ENCODE measurements at regions not wholly inside any gene's neighbourhood (a gene's known extent, or its start where the extent isn't known, plus 50 kb on each side); places are given as distances from the start of the nearest gene placed in this dataset.
"Not testable (repeated sequence)": the region's sequence is repeated elsewhere in the genome, so short reads cannot be mapped to it uniquely, and the experiment has no call there.

GRCh38 chr3:106104078-106104477 is 235.3 kb upstream of the CBLB start:
- no peak for DNase-seq (ENCODE audit: low spot score)
- no peak overlapping the region for H3K27ac ChIP-seq
- Mint-ChIP-seq H3K4me3 (no peak overlapping the region), H3K36me3 (peaks cover 1% of the 10 kb centered on the region), H3K9me3 (peaks cover 21% of the 10 kb centered on the region), H3K4me1 (no peaks in the 10 kb centered on the region), H3K27me3 (ENCODE audit: insufficient read depth, low read depth) (no peaks in the 10 kb centered on the region), H3K27ac (no peak overlapping the region)
- H3K27me3 ChIP-seq = no peaks in the 10 kb centered on the region
- no peak overlapping the region for H2AFZ ChIP-seq (replicated peaks)
- H3K36me3 ChIP-seq = no peaks in the 10 kb centered on the region
- H3F3A ChIP-seq (ENCODE audit: low read depth) = no peaks in the 10 kb centered on the region
- H3K9ac ChIP-seq = no peak overlapping the region
- H3K4me1 ChIP-seq = no peaks in the 10 kb centered on the region
- H3K4me2 ChIP-seq = no peak overlapping the region
- no peaks in the 10 kb centered on the region for H4K20me1 ChIP-seq (ENCODE audit: low read depth)
- H3K4me3 ChIP-seq = no peak overlapping the region
- TF ChIP-seq, protein P1, sequence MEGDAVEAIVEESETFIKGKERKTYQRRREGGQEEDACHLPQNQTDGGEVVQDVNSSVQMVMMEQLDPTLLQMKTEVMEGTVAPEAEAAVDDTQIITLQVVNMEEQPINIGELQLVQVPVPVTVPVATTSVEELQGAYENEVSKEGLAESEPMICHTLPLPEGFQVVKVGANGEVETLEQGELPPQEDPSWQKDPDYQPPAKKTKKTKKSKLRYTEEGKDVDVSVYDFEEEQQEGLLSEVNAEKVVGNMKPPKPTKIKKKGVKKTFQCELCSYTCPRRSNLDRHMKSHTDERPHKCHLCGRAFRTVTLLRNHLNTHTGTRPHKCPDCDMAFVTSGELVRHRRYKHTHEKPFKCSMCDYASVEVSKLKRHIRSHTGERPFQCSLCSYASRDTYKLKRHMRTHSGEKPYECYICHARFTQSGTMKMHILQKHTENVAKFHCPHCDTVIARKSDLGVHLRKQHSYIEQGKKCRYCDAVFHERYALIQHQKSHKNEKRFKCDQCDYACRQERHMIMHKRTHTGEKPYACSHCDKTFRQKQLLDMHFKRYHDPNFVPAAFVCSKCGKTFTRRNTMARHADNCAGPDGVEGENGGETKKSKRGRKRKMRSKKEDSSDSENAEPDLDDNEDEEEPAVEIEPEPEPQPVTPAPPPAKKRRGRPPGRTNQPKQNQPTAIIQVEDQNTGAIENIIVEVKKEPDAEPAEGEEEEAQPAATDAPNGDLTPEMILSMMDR (IDR thresholded peaks at IDR 0.05) = no peak
- no peak for TF ChIP-seq EZH2 (IDR thresholded peaks at IDR 0.05)
- TF ChIP-seq EZH2phosphoT487 (IDR thresholded peaks at IDR 0.05) = no peak
- no peaks in the 10 kb centered on the region for H3K9me3 ChIP-seq (ENCODE audit: low read depth)
- H3K79me2 ChIP-seq (ENCODE audit: low read depth) = no peaks in the 10 kb centered on the region

DNA sequence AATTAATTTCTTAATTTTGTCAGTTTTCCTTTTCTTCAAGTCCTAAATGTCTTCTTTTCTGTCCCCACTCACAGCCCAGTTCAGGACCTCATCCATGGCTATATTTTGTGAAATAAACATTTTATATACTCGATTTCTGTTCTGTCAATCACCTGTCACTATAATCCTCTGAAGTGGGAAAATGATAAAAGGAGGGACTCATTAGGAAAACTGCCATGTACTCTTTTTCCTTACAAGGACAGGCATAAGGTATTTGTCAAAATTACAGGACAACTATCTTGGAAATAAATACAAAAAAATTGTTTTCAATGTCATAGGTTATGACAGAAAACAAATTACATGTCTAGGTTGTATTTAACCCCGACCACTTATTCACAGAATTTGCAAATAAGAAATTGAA is 240.1 kb upstream of the CBLB start:
- no peak overlapping the region for H3K4me3 ChIP-seq
- no peaks in the 10 kb centered on the region for H3K9me3 ChIP-seq (ENCODE audit: low read depth)
- no peaks in the 10 kb centered on the region for H3K36me3 ChIP-seq
- Mint-ChIP-seq H3K9me3 (no peaks in the 10 kb centered on the region), H3K27ac (no peak overlapping the region), H3K4me3 (no peak overlapping the region), H3K4me1 (no peaks in the 10 kb centered on the region), H3K36me3 (no peaks in the 10 kb centered on the region), H3K27me3 (ENCODE audit: insufficient read depth, low read depth) (no peaks in the 10 kb centered on the region)
- no peaks in the 10 kb centered on the region for H3K27me3 ChIP-seq
- H3K4me2 ChIP-seq = no peak overlapping the region
- DNase-seq (ENCODE audit: low spot score) = no peak
- no peaks in the 10 kb centered on the region for H3K4me1 ChIP-seq
- H3K79me2 ChIP-seq (ENCODE audit: low read depth) = no peaks in the 10 kb centered on the region
- no peak overlapping the region for H3K27ac ChIP-seq
- no peak overlapping the region for H2AFZ ChIP-seq (replicated peaks)
- H4K20me1 ChIP-seq (ENCODE audit: low read depth) = no peaks in the 10 kb centered on the region
- TF ChIP-seq, protein P1 (IDR thresholded peaks at IDR 0.05) = no peak
- TF ChIP-seq EZH2 (IDR thresholded peaks at IDR 0.05) (no peak), EZH2phosphoT487 (IDR thresholded peaks at IDR 0.05) (no peak)
- H3F3A ChIP-seq (ENCODE audit: low read depth) = no peaks in the 10 kb centered on the region
- no peak overlapping the region for H3K9ac ChIP-seq

DNA sequence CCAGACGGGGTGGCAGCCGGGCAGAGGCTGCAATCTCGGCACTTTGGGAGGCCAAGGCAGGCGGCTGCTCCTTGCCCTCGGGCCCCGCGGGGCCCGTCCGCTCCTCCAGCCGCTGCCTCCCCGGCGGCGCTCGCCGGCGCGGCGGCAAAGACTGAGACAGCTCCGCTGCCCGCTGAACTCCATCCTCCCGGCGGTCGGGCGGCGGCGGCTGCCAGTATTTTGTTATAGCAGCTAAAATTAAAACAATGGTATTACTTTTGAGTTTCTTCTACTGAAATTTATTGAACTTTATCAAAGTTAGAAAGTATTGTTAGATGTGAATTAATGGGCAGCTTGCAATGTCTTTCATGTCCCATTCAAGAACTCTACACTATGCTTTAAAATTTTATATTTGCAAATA is 243.7 kb upstream of the CBLB start:
- not testable (repeated sequence) for H3K27ac Mint-ChIP-seq; H3K4me1 Mint-ChIP-seq; H3K9me3 Mint-ChIP-seq; H3K79me2 ChIP-seq (ENCODE audit: low read depth); DNase-seq (ENCODE audit: low spot score); H4K20me1 ChIP-seq (ENCODE audit: low read depth); H3K4me3 ChIP-seq; H3K27me3 ChIP-seq; H3K27ac ChIP-seq; H3K4me2 ChIP-seq; H3K36me3 ChIP-seq; H3K36me3 Mint-ChIP-seq; H3K4me3 Mint-ChIP-seq; H3K9ac ChIP-seq; H2AFZ ChIP-seq (replicated peaks); H3K4me1 ChIP-seq; H3F3A ChIP-seq (ENCODE audit: low read depth); H3K9me3 ChIP-seq (ENCODE audit: low read depth); H3K27me3 Mint-ChIP-seq (ENCODE audit: insufficient read depth, low read depth)

DNA sequence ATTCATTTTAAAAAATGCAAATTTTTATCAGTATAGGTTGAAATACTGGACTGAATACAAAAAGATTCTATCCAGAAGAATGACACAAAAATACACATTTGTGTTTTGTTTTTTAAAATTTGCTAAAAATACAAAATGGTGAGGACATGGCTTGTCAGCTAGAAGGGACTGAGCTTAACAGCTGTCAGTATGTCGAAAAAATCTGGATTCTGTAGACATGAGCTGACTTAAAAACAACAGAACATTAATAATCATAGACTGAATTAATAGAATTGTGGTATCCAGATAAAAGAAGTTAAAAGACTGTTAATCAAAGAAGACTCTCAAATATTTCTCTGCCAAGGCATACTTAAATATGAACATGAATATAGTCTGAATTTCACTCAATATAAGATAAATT is 244.9 kb upstream of the CBLB start:
- Histone ChIP-seq H3F3A (ENCODE audit: low read depth) (no peaks in the 10 kb centered on the region), H3K4me2 (no peak overlapping the region), H3K79me2 (ENCODE audit: low read depth) (no peaks in the 10 kb centered on the region), H3K27me3 (no peaks in the 10 kb centered on the region), H4K20me1 (ENCODE audit: low read depth) (no peaks in the 10 kb centered on the region), H3K4me3 (no peak overlapping the region), H3K27ac (no peak overlapping the region), H2AFZ (replicated peaks) (no peak overlapping the region), H3K36me3 (no peaks in the 10 kb centered on the region), H3K4me1 (no peaks in the 10 kb centered on the region), H3K9ac (no peak overlapping the region), H3K9me3 (ENCODE audit: low read depth) (no peaks in the 10 kb centered on the region)
- no peak for DNase-seq (ENCODE audit: low spot score)
- Mint-ChIP-seq H3K27ac (no peak overlapping the region), H3K36me3 (no peaks in the 10 kb centered on the region), H3K4me3 (no peak overlapping the region), H3K9me3 (peaks cover 2% of the 10 kb centered on the region), H3K4me1 (no peaks in the 10 kb centered on the region), H3K27me3 (ENCODE audit: insufficient read depth, low read depth) (no peaks in the 10 kb centered on the region)
- no peak for TF ChIP-seq EZH2phosphoT487 (IDR thresholded peaks at IDR 0.05)
- TF ChIP-seq EZH2 (IDR thresholded peaks at IDR 0.05) = no peak
- TF ChIP-seq, protein P1 (IDR thresholded peaks at IDR 0.05) = no peak

Data from neural progenitor cell (in vitro differentiated cells).